Fibroblast of lung (primary cell): ENCODE measurements at regions not wholly inside any gene's neighbourhood (a gene's known extent, or its start where the extent isn't known, plus 50 kb on each side); places are given as distances from the start of the nearest gene placed in this dataset.

Source experiments
- CTCF ChIP-seq, 2 donors: IDR thresholded peaks in 1 of 2; conservative IDR thresholded peaks in 1 of 2; 1 replicate in 1 of 2; 2 replicates in 1 of 2; pipeline ENCODE4 v1.5.1; 2011 to 2012; ENCODE audit warnings: low read length in 2 of 2, control low read depth in 1 of 2, inconsistent platforms in 1 of 2, low read depth in 1 of 2, mild to moderate bottlenecking in 1 of 2
- EZH2 ChIP-seq: IDR thresholded peaks from 2 replicates; pipeline ENCODE4 v1.5.1; 2012; ENCODE audit warnings: low read length, control low read depth, mild to moderate bottlenecking; ENCODE audit errors: missing control alignments

GRCh38 chr5:105397749-105398148, 1835.2 kb upstream of the NUDT12 start:
- TF ChIP-seq CTCF (conservative IDR thresholded peaks at IDR 0.05 in 1 of 2, IDR thresholded peaks at IDR 0.05 in 1 of 2; ENCODE audit: low read depth in 1 of 2, low read length in 2 of 2) (no peak), EZH2 (no peak)
